Duodenal mucosa (tissue), 2 donors: ENCODE measurements at regions not wholly inside any gene's neighbourhood (a gene's known extent, or its start where the extent isn't known, plus 50 kb on each side); places are given as distances from the start of the nearest gene placed in this dataset.

Experiments used
- H3K27ac ChIP-seq: one replicate; pipeline ENCODE4 v1.7.0; 2013; ENCODE audit warnings: low read depth, low read length
- H3K27me3 ChIP-seq, 2 donors: one replicate each; pipeline ENCODE4 v1.7.0; 2013; ENCODE audit warnings: low read length in 2 of 2, control low read depth in 1 of 2; ENCODE audit not compliant: insufficient read depth in 2 of 2, control insufficient read depth in 1 of 2
- H3K36me3 ChIP-seq, 2 donors: one replicate each; pipeline ENCODE4 v1.7.0; 2013; ENCODE audit warnings: low read length in 2 of 2, control low read depth in 1 of 2; ENCODE audit not compliant: insufficient read depth in 2 of 2, control insufficient read depth in 1 of 2
- H3K4me1 ChIP-seq, 2 donors: one replicate each; pipeline ENCODE4 v1.7.0; 2013; ENCODE audit warnings: low read length in 2 of 2, control low read depth in 1 of 2; ENCODE audit not compliant: insufficient read depth in 2 of 2, control insufficient read depth in 1 of 2
- H3K4me3 ChIP-seq, 2 donors: one replicate each; pipeline ENCODE4 v1.7.0; 2013; ENCODE audit warnings: low read length in 2 of 2, low read depth in 1 of 2
- H3K9ac ChIP-seq, 2 donors: one replicate each; pipeline ENCODE4 v1.7.0; 2013; ENCODE audit warnings: low read length in 2 of 2, low read depth in 1 of 2
- H3K9me3 ChIP-seq, 2 donors: one replicate each; pipeline ENCODE4 v1.7.0; 2013; ENCODE audit warnings: low read length in 2 of 2, control low read depth in 1 of 2; ENCODE audit not compliant: control insufficient read depth in 1 of 2

GRCh38 chr2:60118917-60119316 is 434.5 kb downstream of the BCL11A start:
- H3K4me3 ChIP-seq, result no peak overlapping the region
- no peaks in the 10 kb centered on the region for H3K27me3 ChIP-seq
- H3K27ac ChIP-seq, result no peak overlapping the region
- no peak overlapping the region for H3K9ac ChIP-seq
- no peaks in the 10 kb centered on the region for H3K36me3 ChIP-seq
- H3K4me1 ChIP-seq, result no peaks in the 10 kb centered on the region
- H3K9me3 ChIP-seq, result no peaks in the 10 kb centered on the region

- no peak overlapping the region for H3K27ac ChIP-seq
- no peak overlapping the region for H3K9ac ChIP-seq
- H3K4me1 ChIP-seq, result no peaks in the 10 kb centered on the region
- no peak overlapping the region for H3K4me3 ChIP-seq
- H3K36me3 ChIP-seq, result no peaks in the 10 kb centered on the region
- H3K9me3 ChIP-seq, result no peaks in the 10 kb centered on the region
- H3K27me3 ChIP-seq, result no peaks in the 10 kb centered on the region
These were observed 435.4 kb downstream of the BCL11A start for GRCh38 chr2:60118061-60118460.

GRCh38 chr2:60116161-60116875 is 437.1 kb downstream of the BCL11A start:
- no peak overlapping the region for H3K9ac ChIP-seq
- no peaks in the 10 kb centered on the region for H3K9me3 ChIP-seq
- H3K4me1 ChIP-seq, result no peaks in the 10 kb centered on the region
- H3K36me3 ChIP-seq, result no peaks in the 10 kb centered on the region
- no peaks in the 10 kb centered on the region for H3K27me3 ChIP-seq
- H3K4me3 ChIP-seq, result no peak overlapping the region
- no peak overlapping the region for H3K27ac ChIP-seq

GRCh38 chr2:60109744-60110143 is 443.7 kb downstream of the BCL11A start:
- Histone ChIP-seq H3K4me3 (no peak overlapping the region), H3K9me3 (no peaks in the 10 kb centered on the region), H3K4me1 (no peaks in the 10 kb centered on the region), H3K9ac (no peak overlapping the region), H3K36me3 (no peaks in the 10 kb centered on the region), H3K27ac (no peak overlapping the region), H3K27me3 (no peaks in the 10 kb centered on the region)

GRCh38 chr2:60106836-60107529 is 446.5 kb downstream of the BCL11A start:
- Histone ChIP-seq H3K27me3 (no peaks in the 10 kb centered on the region), H3K9me3 (no peaks in the 10 kb centered on the region), H3K4me3 (no peak overlapping the region), H3K9ac (no peak overlapping the region), H3K27ac (no peak overlapping the region), H3K4me1 (no peaks in the 10 kb centered on the region), H3K36me3 (no peaks in the 10 kb centered on the region)

- Histone ChIP-seq H3K9me3 (no peaks in the 10 kb centered on the region), H3K36me3 (no peaks in the 10 kb centered on the region), H3K27me3 (no peaks in the 10 kb centered on the region), H3K27ac (no peak overlapping the region), H3K9ac (no peak overlapping the region), H3K4me3 (no peak overlapping the region), H3K4me1 (no peaks in the 10 kb centered on the region)
These were observed 447.5 kb downstream of the BCL11A start for GRCh38 chr2:60105906-60106305.

- H3K9me3 ChIP-seq, result no peaks in the 10 kb centered on the region
- no peak overlapping the region for H3K27ac ChIP-seq
- H3K9ac ChIP-seq, result no peak overlapping the region
- H3K4me3 ChIP-seq, result no peak overlapping the region
- no peaks in the 10 kb centered on the region for H3K36me3 ChIP-seq
- no peaks in the 10 kb centered on the region for H3K4me1 ChIP-seq
- no peaks in the 10 kb centered on the region for H3K27me3 ChIP-seq
These were observed 448.6 kb downstream of the BCL11A start for GRCh38 chr2:60104514-60105505.

- Histone ChIP-seq H3K4me1 (peaks cover 3 to 10% of the 10 kb centered on the region in 2 donors), H3K27me3 (no peaks in the 10 kb centered on the region), H3K36me3 (no peaks in the 10 kb centered on the region), H3K9me3 (no peaks in the 10 kb centered on the region), H3K4me3 (no peak overlapping the region), H3K27ac (no peak overlapping the region), H3K9ac (no peak overlapping the region)
These were observed 453.4 kb downstream of the BCL11A start for GRCh38 chr2:60100034-60100433.

- Histone ChIP-seq H3K27ac (no peak overlapping the region), H3K9ac (no peak overlapping the region), H3K9me3 (no peaks in the 10 kb centered on the region), H3K4me3 (no peak overlapping the region), H3K36me3 (no peaks in the 10 kb centered on the region), H3K4me1 (peaks cover 12 to 20% of the 10 kb centered on the region in 2 donors), H3K27me3 (no peaks in the 10 kb centered on the region)
These were observed 454.5 kb downstream of the BCL11A start for GRCh38 chr2:60098996-60099395.

GRCh38 chr2:60097298-60097697 is 456.2 kb downstream of the BCL11A start:
- Histone ChIP-seq H3K9me3 (no peaks in the 10 kb centered on the region), H3K4me3 (no peak overlapping the region), H3K27ac (no peak overlapping the region), H3K4me1 (peaks cover 29 to 37% of the 10 kb centered on the region in 2 donors), H3K9ac (no peak overlapping the region), H3K36me3 (no peaks in the 10 kb centered on the region), H3K27me3 (no peaks in the 10 kb centered on the region)
